HG03571 (cell line): ENCODE measurements at regions not wholly inside any gene's neighbourhood (a gene's known extent, or its start where the extent isn't known, plus 50 kb on each side); places are given as distances from the start of the nearest gene placed in this dataset.

ENCODE experiments used
- ATAC-seq: cut with Tn5 transposase; IDR thresholded peaks from one replicate; pipeline ENCODE4 v1.9.1; 2021; ENCODE audit not compliant: unreplicated experiment

GRCh38 chr13:40136896-40137295, 481.4 kb downstream of the COG6 start:
- ATAC-seq = no peak

DNA sequence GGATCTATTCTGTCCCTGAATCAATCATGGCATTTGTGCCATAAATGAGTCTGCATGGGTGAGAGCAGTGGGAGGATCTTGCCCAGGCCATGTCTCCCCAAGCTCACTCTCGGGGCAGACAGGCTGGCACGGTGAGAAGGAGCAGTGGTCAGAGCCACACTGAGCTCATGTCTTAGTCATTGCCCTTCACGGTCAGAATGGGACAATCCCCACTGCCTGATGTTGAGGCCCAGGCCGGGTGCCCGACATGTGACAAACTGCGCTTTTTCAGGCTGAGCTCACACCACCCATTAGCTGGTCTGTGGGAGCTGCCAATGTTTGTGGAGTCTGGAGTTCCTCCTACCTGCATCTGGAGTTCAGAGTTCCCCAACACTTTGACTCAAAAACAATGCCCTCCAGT, 481.9 kb downstream of the COG6 start:
- ATAC-seq = no peak

- ATAC-seq = no peak
Measured at GRCh38 chr13:40139896-40140520, 484.5 kb downstream of the COG6 start.

DNA sequence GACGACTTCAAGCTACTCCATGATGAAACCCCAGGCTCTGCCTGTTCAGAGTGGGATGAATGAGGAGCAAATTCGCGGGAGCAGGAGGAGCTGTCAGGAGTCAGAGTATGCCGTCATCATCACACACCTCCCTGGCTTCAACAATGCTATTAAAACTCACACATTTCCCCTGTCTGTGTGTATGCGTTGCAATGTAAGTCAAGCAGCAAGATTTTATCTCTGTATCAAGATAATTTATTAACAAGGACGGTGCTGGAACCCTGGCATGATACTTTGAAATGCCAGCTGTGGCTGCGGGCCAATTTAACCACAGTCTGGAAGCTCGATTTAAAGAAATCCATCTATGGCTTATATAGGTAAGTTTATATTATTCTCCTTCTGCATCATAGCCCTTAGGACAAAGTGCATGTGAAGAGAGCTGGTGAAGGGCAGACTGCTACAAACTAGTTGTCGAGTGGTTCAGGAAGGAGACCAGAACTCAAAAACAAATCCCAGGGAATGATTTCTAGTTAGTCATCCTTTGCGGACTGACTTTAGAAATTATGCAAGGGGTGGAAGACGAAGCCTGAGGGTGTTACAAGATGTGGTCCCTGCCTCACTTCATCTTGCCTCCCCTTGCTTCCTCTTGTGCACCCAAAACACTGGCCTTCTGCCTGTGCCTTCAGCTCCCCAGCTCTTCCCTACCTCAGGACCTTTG, 486.5 kb downstream of the COG6 start:
- no peak for ATAC-seq

- no peak for ATAC-seq
Measured at GRCh38 chr13:40143106-40143505, 487.6 kb downstream of the COG6 start.

GRCh38 chr13:40143559-40143958, 488.1 kb downstream of the COG6 start:
- no peak for ATAC-seq

- no peak for ATAC-seq
Measured at GRCh38 chr13:40145139-40145538, 489.7 kb downstream of the COG6 start.

GRCh38 chr13:40146063-40146462, 490.6 kb downstream of the COG6 start:
- ATAC-seq = no peak

DNA sequence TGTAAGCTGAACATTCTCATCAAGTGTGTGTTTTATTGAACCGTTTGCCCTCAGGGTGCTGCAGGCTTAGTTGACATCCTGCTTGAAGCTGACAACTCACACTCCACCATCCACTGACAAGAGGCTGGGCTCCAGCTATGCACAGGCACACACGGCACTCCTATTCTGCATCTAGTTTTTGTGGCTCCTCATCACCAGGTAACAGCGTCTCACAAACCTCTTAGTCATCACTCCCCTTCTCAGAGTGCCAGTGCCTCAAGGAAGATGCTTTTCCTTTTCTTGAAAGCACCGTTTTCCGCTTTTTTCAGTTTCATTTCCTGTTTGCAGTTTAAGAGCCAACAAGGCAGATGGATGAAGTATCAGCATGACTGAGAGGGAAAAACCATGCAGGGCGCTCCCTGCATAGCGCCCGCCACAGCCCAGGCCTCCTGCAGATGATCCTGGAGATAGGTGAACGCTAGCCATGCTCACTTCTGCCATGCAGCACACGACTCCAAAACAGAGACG, 491.2 kb downstream of the COG6 start:
- ATAC-seq = no peak

DNA sequence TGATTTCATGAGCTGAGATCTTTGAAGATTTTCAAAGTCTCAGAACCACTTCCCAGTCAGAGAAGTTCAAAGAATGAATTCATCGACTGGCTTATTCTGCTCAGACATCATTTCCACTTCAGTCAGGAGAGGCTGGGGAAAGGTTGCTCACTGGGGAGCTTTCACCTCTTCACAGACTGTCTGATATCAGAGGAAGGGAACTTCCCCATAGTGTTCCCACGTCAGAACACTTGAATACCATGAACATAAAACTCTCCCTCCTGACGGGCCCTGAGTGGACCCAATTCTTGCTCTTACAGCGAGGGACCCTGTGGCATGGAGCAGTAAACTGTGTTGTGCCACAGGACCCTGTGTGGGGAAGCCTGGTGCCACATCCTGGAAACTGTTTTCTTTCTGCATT, 492.6 kb downstream of the COG6 start:
- ATAC-seq = no peak

DNA sequence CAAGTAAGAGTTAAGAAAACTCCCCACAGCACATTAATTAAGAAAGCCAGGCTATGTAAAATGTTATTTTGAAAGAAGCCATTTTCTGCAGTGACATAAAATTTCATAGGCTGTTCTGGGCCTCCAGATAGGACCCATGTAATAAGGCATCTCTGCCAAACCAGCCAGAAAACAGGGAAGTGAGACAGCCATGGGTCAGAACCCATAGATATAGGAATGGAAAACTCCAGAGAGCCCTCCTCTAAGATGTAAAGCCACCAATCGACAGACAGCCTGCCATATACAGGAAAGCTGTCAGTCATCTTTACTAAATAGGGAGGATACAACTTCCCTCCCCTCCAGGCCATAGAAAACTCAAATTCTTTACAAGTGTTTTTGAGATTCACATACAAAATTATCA, 493.3 kb downstream of the COG6 start:
- no peak for ATAC-seq

GRCh38 chr13:40149611-40150274, 494.3 kb downstream of the COG6 start:
- no peak for ATAC-seq

GRCh38 chr13:40151673-40152072, 496.2 kb downstream of the COG6 start:
- no peak for ATAC-seq

GRCh38 chr13:40152145-40152544, 496.7 kb downstream of the COG6 start:
- ATAC-seq = no peak

DNA sequence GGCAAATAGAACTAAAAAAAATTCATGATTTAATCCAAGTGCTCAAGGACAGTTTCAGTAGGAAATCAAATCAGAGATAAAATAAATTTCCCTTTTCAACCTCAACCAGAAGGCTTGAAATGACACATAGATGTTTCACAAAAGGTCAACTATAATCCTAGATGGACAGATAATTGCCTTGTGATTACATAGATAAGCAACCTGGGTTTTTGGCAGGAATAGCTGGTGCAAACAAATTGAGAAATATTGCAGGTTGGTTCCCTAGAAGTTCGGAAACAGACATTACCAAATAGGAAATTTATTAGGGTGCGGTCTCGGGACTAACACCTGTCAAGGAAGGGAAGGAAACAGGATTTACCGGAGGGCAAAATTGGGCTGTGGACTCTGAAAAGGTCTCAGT, 497.5 kb downstream of the COG6 start:
- ATAC-seq = no peak

GRCh38 chr13:40153516-40153915, 498.1 kb downstream of the COG6 start:
- no peak for ATAC-seq

- ATAC-seq = no peak
Measured at GRCh38 chr13:40155201-40155600, 499.7 kb downstream of the COG6 start.

DNA sequence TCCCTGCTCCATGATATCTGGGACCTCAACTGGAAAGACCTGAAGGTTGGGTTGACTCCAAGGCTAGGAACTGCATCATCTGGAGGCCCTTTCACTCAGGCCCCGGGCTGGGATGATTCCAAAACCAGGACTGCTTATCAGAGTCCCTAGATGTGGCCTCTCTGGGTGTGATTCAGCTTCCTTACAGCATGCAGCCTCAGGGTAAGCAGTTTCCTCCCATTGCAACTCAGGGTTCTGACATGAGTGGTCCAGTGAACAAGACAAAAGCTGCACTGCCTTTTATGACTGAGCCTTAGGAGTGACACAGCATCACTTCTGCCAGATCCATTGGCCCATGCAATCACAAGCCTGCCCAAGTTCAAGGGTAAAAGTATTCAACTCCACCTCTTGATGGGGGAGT, 502.8 kb downstream of the COG6 start:
- no peak for ATAC-seq

- ATAC-seq = no peak
Measured at GRCh38 chr13:40158757-40159156, 503.3 kb downstream of the COG6 start.

DNA sequence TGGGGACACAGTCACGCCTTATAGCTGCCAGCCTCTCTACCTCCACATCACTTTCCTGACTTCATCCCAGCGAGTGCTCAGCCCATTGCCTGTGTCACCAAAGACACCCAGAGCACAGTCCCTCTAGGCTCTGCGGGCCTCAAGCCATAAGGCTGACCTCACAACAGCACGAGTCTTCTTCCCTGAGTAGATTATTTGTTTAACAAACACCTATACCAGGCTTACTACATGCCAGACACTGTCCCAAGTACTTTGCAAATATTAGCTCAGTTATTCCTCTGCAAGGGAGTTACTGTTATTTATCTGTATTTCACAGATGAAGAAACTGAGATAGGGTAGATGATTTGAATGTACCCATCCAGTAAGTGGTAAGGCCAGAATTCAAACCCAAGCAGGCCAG, 504.3 kb downstream of the COG6 start:
- ATAC-seq = no peak

DNA sequence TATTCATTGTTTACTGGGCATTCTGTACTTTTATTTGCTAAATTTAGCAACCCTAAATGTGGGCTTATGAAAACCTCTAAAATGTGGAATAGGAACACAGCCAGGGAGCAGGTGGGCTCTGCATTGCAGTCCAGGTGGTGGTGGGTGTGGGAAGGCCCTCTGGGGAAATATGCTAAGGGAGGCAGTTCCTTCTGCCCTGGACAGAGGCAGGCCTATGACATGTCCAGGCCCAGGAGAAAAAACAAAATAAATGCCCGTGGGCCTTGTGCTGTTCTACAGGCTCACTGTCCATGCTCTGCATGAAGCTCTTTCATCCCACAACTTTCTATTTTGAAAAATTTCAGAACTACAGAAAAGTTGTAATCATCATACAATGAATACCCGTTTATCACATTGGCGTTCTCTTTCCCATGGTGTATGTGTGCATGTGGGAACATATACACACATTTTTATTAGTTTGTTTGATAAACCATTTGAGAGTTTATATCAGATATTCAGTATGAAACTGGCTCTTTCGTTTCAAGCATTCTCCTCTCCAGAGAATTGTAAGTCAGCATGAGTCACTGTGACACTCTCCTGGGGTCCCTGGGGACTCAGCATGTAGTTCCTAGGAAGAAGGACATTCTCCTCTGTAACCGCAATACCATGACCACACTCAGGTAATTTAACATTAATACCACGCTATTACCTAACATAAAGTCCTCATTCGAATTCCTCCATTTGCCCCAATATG, 505.3 kb downstream of the COG6 start:
- no peak for ATAC-seq
